RWPE1 (cell line): ENCODE measurements at regions not wholly inside any gene's neighbourhood (a gene's known extent, or its start where the extent isn't known, plus 50 kb on each side); places are given as distances from the start of the nearest gene placed in this dataset.

Source experiments
- CTCF ChIA-PET: fragments of 350-600 bp; sonication (Branson Sonifier 250); formaldehyde crosslinking; extraction: SDS; loops from one replicate; lab custom pipeline; 2021; lab: Yijun Ruan, JAX
- POLR2A ChIA-PET: fragments of 400-600 bp; formaldehyde crosslinking; extraction: SDS; loops from one replicate; lab custom pipeline; 2020; ENCODE audit warnings: antibody characterized with exemption; ENCODE audit not compliant: low non-redundant PET; lab: Yijun Ruan, JAX
- DNase-seq: peaks from one replicate; pipeline ENCODE4 v3.0.0; 2012; ENCODE audit warnings: low spot score
- H3K27ac ChIP-seq: fragments of 450-650 bp; 2 replicates; pipeline ENCODE4 v1.5.1; 2017
- CTCF ChIP-seq: fragments of 450-650 bp; conservative IDR thresholded peaks from 2 replicates; pipeline ENCODE4 v1.5.1; 2017; ENCODE audit warnings: low read depth, mild to moderate bottlenecking

GRCh38 chr2:64748561-64748960 is 94.8 kb upstream of the SERTAD2 start:
- H3K27ac ChIP-seq: no peak overlapping the region
- ChIA-PET CTCF (no interaction called here), POLR2A (no interaction called here)
- TF ChIP-seq CTCF: no peak
- no peak for DNase-seq

GRCh38 chr2:64749446-64749845 is 95.7 kb upstream of the SERTAD2 start:
- POLR2A ChIA-PET: interaction anchor here (0.6 to 1.0 kb wide), 9 partner anchors 11 to 478 kb away, joined by 3 to 12 read pairs (median 6); partner anchors contain the start of gene ACTR2
- TF ChIP-seq CTCF: no peak
- no peak overlapping the region; the same call in 1 of the 2 replicates for H3K27ac ChIP-seq
- CTCF ChIA-PET: interaction anchor here (0.8 to 1.0 kb wide), 2 partner anchors 21 to 109 kb away, joined by 3 read pairs; no protein-coding TSS in a partner anchor
- no peak for DNase-seq

- CTCF ChIA-PET: interaction anchor here (0.5 to 1.2 kb wide), 3 partner anchors 45 to 109 kb away, joined by 3 to 4 read pairs (median 3); no protein-coding TSS in a partner anchor
Observed at GRCh38 chr2:64750001-64750816, 96.5 kb upstream of the SERTAD2 start.

GRCh38 chr2:64750817-64751285 is 97.1 kb upstream of the SERTAD2 start:
- POLR2A ChIA-PET: interaction anchor here (0.6 to 1.8 kb wide), 10 partner anchors 9 to 143 kb away, joined by 3 to 5 read pairs (median 3); no protein-coding TSS in a partner anchor
- TF ChIP-seq CTCF: no peak
- peak overlapping the region; percentile 98 for H3K27ac ChIP-seq
- DNase-seq: peak; percentile 99
- CTCF ChIA-PET: interaction anchor here (0.6 to 1.5 kb wide), 5 partner anchors 13 to 104 kb away, joined by 3 to 4 read pairs (median 4); no protein-coding TSS in a partner anchor

More at GRCh38 chr2:64750001-64750816, 96.5 kb upstream of the SERTAD2 start:
- DNase-seq: peak; percentile 32
- POLR2A ChIA-PET: interaction anchor here (0.6 to 1.8 kb wide), 12 partner anchors 10 to 153 kb away, joined by 3 to 12 read pairs (median 5); no protein-coding TSS in a partner anchor
- TF ChIP-seq CTCF: no peak
- H3K27ac ChIP-seq: peak overlapping the region; percentile 98

GRCh38 chr2:64751286-64752260 is 97.9 kb upstream of the SERTAD2 start:
- DNase-seq: peak; percentile 61
- TF ChIP-seq CTCF: no peak
- H3K27ac ChIP-seq: peak overlapping the region; percentile 98
- ChIA-PET POLR2A (interaction anchor here (0.6 to 1.8 kb wide), 12 partner anchors 10 to 144 kb away, joined by 3 to 5 read pairs (median 3); no protein-coding TSS in a partner anchor), CTCF (interaction anchor here (0.5 to 1.5 kb wide), 5 partner anchors 12 to 105 kb away, joined by 3 to 4 read pairs (median 4); no protein-coding TSS in a partner anchor)
